ENCODE measurements at regions not wholly inside any gene's neighbourhood (a gene's known extent, or its start where the extent isn't known, plus 50 kb on each side); places are given as distances from the start of the nearest gene placed in this dataset.

- DNase-seq (ENCODE audit: extremely low read depth in 1 of 2, low read depth in 1 of 2) = no peak
Observed at GRCh38 chr2:235257590-235257989, 236.3 kb upstream of the AGAP1 start.

- DNase-seq (ENCODE audit: extremely low read depth in 1 of 2, low read depth in 1 of 2) = no peak
Observed at GRCh38 chr2:235262750-235263149, 231.1 kb upstream of the AGAP1 start.

GRCh38 chr2:235263205-235264120 lies 230.4 kb upstream of the AGAP1 start:
- no peak for DNase-seq (ENCODE audit: extremely low read depth in 1 of 2, low read depth in 1 of 2)

GRCh38 chr2:235264121-235264493 lies 229.7 kb upstream of the AGAP1 start:
- no peak for DNase-seq (ENCODE audit: extremely low read depth in 1 of 2, low read depth in 1 of 2)

GRCh38 chr2:235264512-235264911 lies 229.3 kb upstream of the AGAP1 start:
- no peak for DNase-seq (ENCODE audit: extremely low read depth in 1 of 2, low read depth in 1 of 2)

GRCh38 chr2:235265348-235265965 lies 228.4 kb upstream of the AGAP1 start:
- no peak for DNase-seq (ENCODE audit: extremely low read depth in 1 of 2, low read depth in 1 of 2)

GRCh38 chr2:235267251-235267650 lies 226.6 kb upstream of the AGAP1 start:
- no peak for DNase-seq (ENCODE audit: extremely low read depth in 1 of 2, low read depth in 1 of 2)

- no peak for DNase-seq (ENCODE audit: extremely low read depth in 1 of 2, low read depth in 1 of 2)
Observed at GRCh38 chr2:235268535-235268934, 225.3 kb upstream of the AGAP1 start.

GRCh38 chr2:235270291-235270690 lies 223.6 kb upstream of the AGAP1 start:
- no peak for DNase-seq (ENCODE audit: extremely low read depth in 1 of 2, low read depth in 1 of 2)

- DNase-seq (ENCODE audit: extremely low read depth in 1 of 2, low read depth in 1 of 2) = no peak
Observed at GRCh38 chr2:235270956-235271355, 222.9 kb upstream of the AGAP1 start.

- DNase-seq (ENCODE audit: extremely low read depth in 1 of 2, low read depth in 1 of 2) = no peak
Observed at GRCh38 chr2:235271936-235272335, 221.9 kb upstream of the AGAP1 start.

- no peak for DNase-seq (ENCODE audit: extremely low read depth in 1 of 2, low read depth in 1 of 2)
Observed at GRCh38 chr2:235274023-235274422, 219.8 kb upstream of the AGAP1 start.

GRCh38 chr2:235277485-235277884 lies 216.4 kb upstream of the AGAP1 start:
- DNase-seq (ENCODE audit: extremely low read depth in 1 of 2, low read depth in 1 of 2) = no peak

- no peak for DNase-seq (ENCODE audit: extremely low read depth in 1 of 2, low read depth in 1 of 2)
Observed at GRCh38 chr2:235278771-235279355, 215.0 kb upstream of the AGAP1 start.

- no peak for DNase-seq (ENCODE audit: extremely low read depth in 1 of 2, low read depth in 1 of 2)
Observed at GRCh38 chr2:235279965-235280364, 213.9 kb upstream of the AGAP1 start.

- DNase-seq (ENCODE audit: extremely low read depth in 1 of 2, low read depth in 1 of 2) = no peak
Observed at GRCh38 chr2:235283246-235283645, 210.6 kb upstream of the AGAP1 start.

- no peak for DNase-seq (ENCODE audit: extremely low read depth in 1 of 2, low read depth in 1 of 2)
Observed at GRCh38 chr2:235286622-235287374, 207.0 kb upstream of the AGAP1 start.

- no peak for DNase-seq (ENCODE audit: extremely low read depth in 1 of 2, low read depth in 1 of 2)
Observed at GRCh38 chr2:235287375-235287733, 206.5 kb upstream of the AGAP1 start.

GRCh38 chr2:235291461-235291860 lies 202.4 kb upstream of the AGAP1 start:
- DNase-seq (ENCODE audit: extremely low read depth in 1 of 2, low read depth in 1 of 2) = no peak

- DNase-seq (ENCODE audit: extremely low read depth in 1 of 2, low read depth in 1 of 2) = no peak
Observed at GRCh38 chr2:235293061-235293460, 200.8 kb upstream of the AGAP1 start.

- DNase-seq (ENCODE audit: extremely low read depth in 1 of 2, low read depth in 1 of 2) = no peak
Observed at GRCh38 chr2:235295831-235296230, 198.0 kb upstream of the AGAP1 start.

All from activated CD8-positive, alpha-beta memory T cell treated with anti-CD3 and anti-CD28 coated beads for 1 hour (primary cell).